Mesendoderm (in vitro differentiated cells): ENCODE measurements at regions not wholly inside any gene's neighbourhood (a gene's known extent, or its start where the extent isn't known, plus 50 kb on each side); places are given as distances from the start of the nearest gene placed in this dataset.
A peak's percentile ranks its signal among the peaks of the same experiment; 100 is the strongest.

ENCODE experiments used
- DNase-seq: peaks from one replicate; pipeline ENCODE4 v3.0.0; 2013
- H2AK5ac ChIP-seq: 2 replicates; pipeline ENCODE4 v1.6.1; 2013; ENCODE audit warnings: low read length, inconsistent platforms
- H2BK120ac ChIP-seq: 2 replicates; pipeline ENCODE4 v1.6.1; 2013; ENCODE audit warnings: low read depth, mild to moderate bottlenecking, low read length, moderate library complexity, mixed read lengths
- H2BK15ac ChIP-seq: replicated peaks from 2 replicates; pipeline ENCODE4 v1.6.1; 2013; ENCODE audit warnings: low read depth, mild to moderate bottlenecking, moderate library complexity
- H2BK5ac ChIP-seq: 2 replicates; pipeline ENCODE4 v1.6.1; 2013; ENCODE audit warnings: low read length, inconsistent platforms
- H3K18ac ChIP-seq: 2 replicates; pipeline ENCODE4 v1.6.1; 2013; ENCODE audit warnings: mild to moderate bottlenecking, low read length, mixed read lengths
- H3K23ac ChIP-seq: one replicate; pipeline ENCODE4 v1.6.1; 2013; ENCODE audit warnings: low read length
- H3K27ac ChIP-seq: 2 replicates; pipeline ENCODE4 v1.5.1; 2013; ENCODE audit warnings: low read depth, mild to moderate bottlenecking, inconsistent platforms, low read length, moderate library complexity
- H3K27me3 ChIP-seq: 2 replicates; pipeline ENCODE4 v1.6.1; 2013; ENCODE audit warnings: low read length, control low read depth, mild to moderate bottlenecking, inconsistent platforms; ENCODE audit not compliant: insufficient read depth, poor library complexity
- H3K36me3 ChIP-seq: 2 replicates; pipeline ENCODE4 v1.6.1; 2013; ENCODE audit warnings: low read length, inconsistent platforms; ENCODE audit not compliant: control insufficient read depth, insufficient read depth
- H3K4ac ChIP-seq: one replicate; pipeline ENCODE4 v1.6.1; 2013; ENCODE audit warnings: low read depth, mild to moderate bottlenecking, low read length, moderate library complexity
- H3K4me1 ChIP-seq: 2 replicates; pipeline ENCODE4 v1.6.1; 2013; ENCODE audit warnings: low read depth, low read length, inconsistent platforms; ENCODE audit not compliant: control insufficient read depth
- H3K4me2 ChIP-seq: 2 replicates; pipeline ENCODE4 v1.6.1; 2013; ENCODE audit warnings: low read length
- H3K4me3 ChIP-seq: 2 replicates; pipeline ENCODE4 v1.5.1; 2013; ENCODE audit warnings: mild to moderate bottlenecking, low read length
- H3K56ac ChIP-seq: one replicate; pipeline ENCODE4 v1.6.1; 2013; ENCODE audit warnings: low read length
- H3K79me1 ChIP-seq: 2 replicates; pipeline ENCODE4 v1.6.1; 2013; ENCODE audit warnings: low read length, inconsistent platforms
- H3K79me2 ChIP-seq: 2 replicates; pipeline ENCODE4 v1.6.1; 2013; ENCODE audit warnings: mild to moderate bottlenecking, low read length; ENCODE audit not compliant: control insufficient read depth, insufficient read depth
- H3K9ac ChIP-seq: 2 replicates; pipeline ENCODE4 v1.6.1; 2013; ENCODE audit warnings: low read length, inconsistent platforms
- H4K5ac ChIP-seq: one replicate; pipeline ENCODE4 v1.6.1; 2013; ENCODE audit warnings: low read length
- H4K8ac ChIP-seq: one replicate; pipeline ENCODE4 v1.6.1; 2013; ENCODE audit warnings: low read depth, mild to moderate bottlenecking, control low read depth, low read length, moderate library complexity
- WGBS: extraction: QIAGEN DNeasy Blood & Tissue Kit; methylation state at CpG from one replicate; pipeline ENCODE4 v1.1.7; 2013; ENCODE audit warnings: low lambda C conversion rate, missing lambda C conversion rate; ENCODE audit not compliant: insufficient coverage; ENCODE audit errors: extremely low coverage; 5-methylcytosine and 5-hydroxymethylcytosine counted together

DNA sequence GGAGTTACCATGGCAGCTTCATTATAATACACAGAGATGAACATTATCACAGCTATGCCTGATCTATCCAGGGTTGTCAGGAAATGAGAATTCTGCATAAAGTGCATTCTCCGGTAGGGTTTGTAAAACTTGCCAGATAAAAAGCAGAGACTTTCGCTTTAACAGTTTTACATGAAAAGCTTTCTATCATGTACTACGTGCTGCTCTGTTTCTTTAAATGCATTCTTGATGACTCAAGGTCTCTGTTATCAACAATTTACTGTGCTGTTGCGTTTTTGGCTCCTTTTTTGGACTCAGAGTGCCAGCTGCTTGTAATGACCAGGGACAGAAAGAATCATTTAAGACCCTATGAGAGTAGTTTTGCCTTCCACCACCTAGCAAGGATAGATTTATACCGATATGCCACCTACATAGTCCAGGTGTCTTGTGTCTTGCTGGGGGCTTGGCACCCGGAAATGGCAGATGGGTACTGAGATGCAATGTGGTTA is 371.2 kb downstream of the BTG1 start:
- WGBS = no CpG with 5 or more reads among the region's 6 CpGs
- no peaks in the 10 kb centered on the region for H3K79me1 ChIP-seq
- no peak overlapping the region for H3K9ac ChIP-seq
- no peaks in the 10 kb centered on the region for H3K4me1 ChIP-seq
- H4K8ac ChIP-seq = no peak overlapping the region
- H3K56ac ChIP-seq = no peak overlapping the region
- H3K27me3 ChIP-seq = no peaks in the 10 kb centered on the region
- H3K27ac ChIP-seq = no peak overlapping the region
- no peaks in the 10 kb centered on the region for H3K79me2 ChIP-seq
- no peak overlapping the region for H3K4me2 ChIP-seq
- H4K5ac ChIP-seq = no peak overlapping the region
- no peak overlapping the region for H3K4ac ChIP-seq
- DNase-seq = no peak
- no peaks in the 10 kb centered on the region for H3K36me3 ChIP-seq
- no peak overlapping the region for H2BK15ac ChIP-seq
- no peak overlapping the region for H3K23ac ChIP-seq
- no peak overlapping the region for H2BK5ac ChIP-seq
- H2AK5ac ChIP-seq = no peak overlapping the region
- no peak overlapping the region for H3K4me3 ChIP-seq
- no peak overlapping the region for H2BK120ac ChIP-seq
- no peak overlapping the region for H3K18ac ChIP-seq

DNA sequence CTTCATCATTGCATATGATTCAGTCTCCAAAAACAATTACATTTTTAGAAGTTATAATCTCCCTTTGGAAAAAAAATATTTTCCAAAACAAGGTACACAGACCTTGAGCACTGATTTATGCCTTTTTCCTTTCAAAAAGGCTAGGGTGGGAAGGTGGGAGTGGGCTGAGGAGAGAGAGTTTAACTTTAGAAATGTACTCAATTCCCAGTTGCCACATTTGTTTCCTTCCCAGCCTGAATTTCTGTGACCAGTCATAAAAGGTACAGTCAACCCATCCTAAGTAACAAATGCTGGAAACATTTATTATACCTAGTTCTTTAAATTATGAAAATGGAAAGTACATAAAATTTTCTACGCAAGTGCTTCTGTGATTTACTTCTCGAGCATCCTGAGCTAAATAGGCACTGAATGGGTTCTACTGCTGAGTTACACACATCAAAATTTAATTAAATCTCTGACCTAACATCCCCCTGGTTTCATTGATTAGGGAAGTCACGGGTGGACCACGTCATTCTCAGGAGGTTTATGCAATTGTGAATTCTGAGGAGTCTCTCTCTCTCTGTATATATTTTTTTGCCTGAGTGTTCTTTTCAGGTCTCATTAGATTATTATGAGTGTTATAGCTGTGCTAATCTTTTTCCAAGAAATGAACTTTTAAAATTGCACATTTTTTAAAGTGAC is 371.8 kb downstream of the BTG1 start:
- Histone ChIP-seq H3K27ac (no peak overlapping the region), H3K4me1 (no peaks in the 10 kb centered on the region), H4K8ac (no peak overlapping the region), H4K5ac (no peak overlapping the region), H2AK5ac (no peak overlapping the region), H3K23ac (no peak overlapping the region), H2BK120ac (no peak overlapping the region), H3K79me2 (no peaks in the 10 kb centered on the region), H3K79me1 (no peaks in the 10 kb centered on the region), H2BK5ac (no peak overlapping the region), H3K18ac (no peak overlapping the region), H3K36me3 (no peaks in the 10 kb centered on the region), H3K4me2 (no peak overlapping the region), H3K27me3 (no peaks in the 10 kb centered on the region), H2BK15ac (no peak overlapping the region), H3K4ac (no peak overlapping the region), H3K4me3 (no peak overlapping the region), H3K56ac (no peak overlapping the region), H3K9ac (no peak overlapping the region)
- WGBS = no CpG with 5 or more reads among the region's 4 CpGs
- DNase-seq = no peak

DNA sequence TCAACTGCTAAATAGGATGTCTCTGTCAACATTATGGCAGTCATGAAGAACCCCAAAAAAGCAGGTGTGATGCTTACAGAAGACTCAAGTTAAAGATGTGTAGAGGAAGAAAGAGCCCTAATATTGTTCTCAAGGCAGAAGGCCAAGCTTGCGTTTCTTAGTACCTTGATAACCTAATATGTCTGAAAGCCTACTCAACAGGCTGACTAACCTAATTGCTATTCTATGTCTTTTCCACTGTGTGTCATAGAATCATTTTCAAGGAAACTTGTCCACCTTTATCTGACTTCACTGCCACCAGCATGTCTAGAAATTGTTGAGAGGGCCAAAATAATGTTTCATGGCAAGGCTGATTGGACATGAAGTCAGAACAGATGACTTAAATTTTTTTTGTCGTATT is 373.2 kb downstream of the BTG1 start:
- H3K27ac ChIP-seq = no peak overlapping the region
- H3K4me2 ChIP-seq = no peak overlapping the region
- no peaks in the 10 kb centered on the region for H3K27me3 ChIP-seq
- H2BK120ac ChIP-seq = no peak overlapping the region
- H3K56ac ChIP-seq = no peak overlapping the region
- DNase-seq = no peak
- H3K4ac ChIP-seq = no peak overlapping the region
- no CpG with 5 or more reads among the region's 2 CpGs for WGBS
- no peak overlapping the region for H2BK15ac ChIP-seq
- no peaks in the 10 kb centered on the region for H3K79me2 ChIP-seq
- no peaks in the 10 kb centered on the region for H3K36me3 ChIP-seq
- no peak overlapping the region for H3K4me3 ChIP-seq
- H3K4me1 ChIP-seq = no peaks in the 10 kb centered on the region
- no peak overlapping the region for H2AK5ac ChIP-seq
- H2BK5ac ChIP-seq = no peak overlapping the region
- H3K18ac ChIP-seq = no peak overlapping the region
- no peaks in the 10 kb centered on the region for H3K79me1 ChIP-seq
- H3K9ac ChIP-seq = no peak overlapping the region
- no peak overlapping the region for H4K8ac ChIP-seq
- H3K23ac ChIP-seq = no peak overlapping the region
- H4K5ac ChIP-seq = no peak overlapping the region

DNA sequence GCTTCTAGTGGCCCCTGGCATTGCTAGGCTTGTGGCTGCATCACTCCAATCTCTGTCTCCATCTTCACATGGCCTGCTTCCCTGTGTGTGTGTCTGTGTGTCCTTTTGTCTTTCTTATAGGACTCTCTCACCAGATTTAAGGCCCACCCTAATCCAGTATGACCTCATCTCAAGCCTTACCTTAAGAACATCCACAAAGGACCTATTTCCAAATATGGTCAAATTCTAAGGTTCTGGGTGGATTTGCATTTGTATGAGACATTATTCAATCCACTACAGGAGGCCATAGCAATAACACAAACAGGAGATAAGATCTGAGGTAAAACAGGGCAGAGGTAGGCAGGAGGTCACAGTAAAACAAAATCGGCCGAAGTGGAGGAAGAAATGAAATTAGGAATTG is 375.9 kb downstream of the BTG1 start:
- no CpG with 5 or more reads among the region's 2 CpGs for WGBS
- H3K4me2 ChIP-seq = no peak overlapping the region
- no peak overlapping the region for H3K9ac ChIP-seq

DNA sequence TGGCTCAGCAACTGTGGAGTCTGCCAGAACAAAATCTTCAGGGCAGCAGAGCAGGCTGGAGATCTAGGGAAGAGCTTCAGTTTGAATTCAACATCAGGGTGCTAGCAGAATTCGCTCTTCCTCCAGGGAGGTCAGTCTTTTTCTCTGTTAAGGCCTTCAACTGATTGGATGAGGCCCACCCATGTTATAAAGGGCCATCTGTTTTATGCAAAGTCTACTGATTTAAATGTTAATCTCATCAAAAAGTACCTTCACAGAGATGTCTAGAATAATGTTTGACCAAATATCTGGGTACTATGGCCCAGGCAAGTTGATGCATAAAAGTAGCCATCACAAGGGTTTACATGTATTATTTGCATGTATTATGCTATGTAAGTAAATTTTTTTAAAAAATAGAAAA is 378.4 kb downstream of the BTG1 start:
- Histone ChIP-seq H4K5ac (no peak overlapping the region), H3K4me1 (no peaks in the 10 kb centered on the region), H3K9ac (no peak overlapping the region), H3K23ac (no peak overlapping the region), H3K79me1 (no peaks in the 10 kb centered on the region), H2AK5ac (no peak overlapping the region), H3K27me3 (no peaks in the 10 kb centered on the region), H3K79me2 (no peaks in the 10 kb centered on the region), H3K18ac (no peak overlapping the region), H3K36me3 (no peaks in the 10 kb centered on the region), H3K56ac (no peak overlapping the region), H3K27ac (no peak overlapping the region), H3K4ac (no peak overlapping the region), H2BK5ac (no peak overlapping the region), H2BK120ac (no peak overlapping the region), H4K8ac (no peak overlapping the region), H2BK15ac (no peak overlapping the region), H3K4me3 (no peak overlapping the region), H3K4me2 (no peak overlapping the region)
- no CpG with 5 or more reads among the region's 1 CpG for WGBS
- DNase-seq = no peak

More for the DNA sequence above, 375.9 kb downstream of the BTG1 start:
- H2BK120ac ChIP-seq = no peak overlapping the region
- H3K4ac ChIP-seq = no peak overlapping the region
- H2BK5ac ChIP-seq = no peak overlapping the region
- peak; percentile 66 for DNase-seq
- no peaks in the 10 kb centered on the region for H3K79me2 ChIP-seq
- H4K5ac ChIP-seq = no peak overlapping the region
- H3K36me3 ChIP-seq = no peaks in the 10 kb centered on the region
- H3K27me3 ChIP-seq = no peaks in the 10 kb centered on the region
- H4K8ac ChIP-seq = no peak overlapping the region
- H3K27ac ChIP-seq = no peak overlapping the region
- no peak overlapping the region for H3K23ac ChIP-seq
- no peaks in the 10 kb centered on the region for H3K4me1 ChIP-seq
- H3K18ac ChIP-seq = no peak overlapping the region
- no peak overlapping the region for H3K56ac ChIP-seq
- no peaks in the 10 kb centered on the region for H3K79me1 ChIP-seq
- no peak overlapping the region for H2BK15ac ChIP-seq
- H2AK5ac ChIP-seq = no peak overlapping the region
- H3K4me3 ChIP-seq = no peak overlapping the region

DNA sequence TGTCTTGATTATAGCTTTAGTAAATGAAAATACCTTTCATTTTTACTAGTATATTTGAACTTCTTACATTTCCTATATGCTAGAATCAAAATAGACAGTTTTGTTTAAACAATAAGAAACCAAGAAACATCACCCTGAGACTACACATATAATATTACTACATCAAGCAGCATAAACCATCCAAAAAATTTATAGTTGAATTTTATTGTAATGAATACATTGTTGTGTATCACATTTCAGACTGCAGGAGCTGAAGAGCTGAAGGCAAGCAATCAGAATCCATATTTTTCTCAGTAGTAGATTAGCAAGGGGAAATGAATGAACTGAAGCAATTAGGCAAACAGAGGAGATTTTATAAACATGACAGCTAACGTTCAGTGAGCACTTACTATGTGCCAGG is 379.2 kb downstream of the BTG1 start:
- H2BK5ac ChIP-seq = no peak overlapping the region
- no peaks in the 10 kb centered on the region for H3K4me1 ChIP-seq

More for the DNA sequence above, 379.2 kb downstream of the BTG1 start:
- Histone ChIP-seq H3K79me2 (no peaks in the 10 kb centered on the region), H3K4ac (no peak overlapping the region), H2BK15ac (no peak overlapping the region), H4K5ac (no peak overlapping the region), H4K8ac (no peak overlapping the region), H3K9ac (no peak overlapping the region), H3K27ac (no peak overlapping the region), H3K56ac (no peak overlapping the region), H2BK120ac (no peak overlapping the region), H3K23ac (no peak overlapping the region), H3K79me1 (no peaks in the 10 kb centered on the region), H3K27me3 (no peaks in the 10 kb centered on the region), H3K4me2 (no peak overlapping the region), H3K4me3 (no peak overlapping the region), H3K36me3 (no peaks in the 10 kb centered on the region), H2AK5ac (no peak overlapping the region), H3K18ac (no peak overlapping the region)
- no peak for DNase-seq
- WGBS = no CpG with 5 or more reads among the region's 1 CpG
